WTC11 (cell line): ENCODE measurements at regions not wholly inside any gene's neighbourhood (a gene's known extent, or its start where the extent isn't known, plus 50 kb on each side); places are given as distances from the start of the nearest gene placed in this dataset.

Source experiments
- ATAC-seq: fragments of 200-7000 bp; cut with Tn5 transposase; 2 replicates; pipeline ENCODE4 v1.10.0; 2021; ENCODE audit warnings: mild to moderate bottlenecking, moderate library complexity
- CTCF ChIA-PET: fragments of 300-600 bp; sonication (Branson Sonifier 250); formaldehyde crosslinking; loops from one replicate; lab custom pipeline; 2021; ENCODE audit warnings: antibody characterized with exemption; lab: Charles Lee
- POLR2A ChIA-PET: fragments of 350-600 bp; sonication (Branson Sonifier 250); formaldehyde crosslinking; loops from one replicate; lab custom pipeline; 2021; ENCODE audit warnings: antibody characterized with exemption; lab: Charles Lee
- DNase-seq: peaks from one replicate; pipeline ENCODE4 v3.0.0; 2021; ENCODE audit warnings: low spot score
- H3K27ac Mint-ChIP-seq: 2 replicates; pipeline ENCODE4 v1.8.0; 2021; ENCODE audit warnings: mixed read lengths
- H3K27me3 Mint-ChIP-seq: 2 replicates; pipeline ENCODE4 v1.8.0; 2021; ENCODE audit warnings: low read depth, mild to moderate bottlenecking, moderate library complexity, mixed read lengths
- H3K36me3 Mint-ChIP-seq: 2 replicates; pipeline ENCODE4 v1.8.0; 2021; ENCODE audit warnings: mixed read lengths
- H3K4me1 Mint-ChIP-seq: 2 replicates; pipeline ENCODE4 v1.8.0; 2022; ENCODE audit warnings: mixed read lengths
- H3K4me3 Mint-ChIP-seq: 2 replicates; pipeline ENCODE4 v1.8.0; 2021; ENCODE audit warnings: mild to moderate bottlenecking, moderate library complexity, mixed read lengths
- H3K9me3 Mint-ChIP-seq: 2 replicates; pipeline ENCODE4 v1.8.0; 2021; ENCODE audit warnings: mixed read lengths
- AFF4 ChIP-seq: sonication (generic); formaldehyde crosslinking; IDR thresholded peaks from 2 replicates; pipeline ENCODE4 v1.8.1; 2023; ENCODE audit warnings: mild to moderate bottlenecking, missing genetic modification reagents, borderline replicate concordance
- ESRRA ChIP-seq: sonication (generic); formaldehyde crosslinking; IDR thresholded peaks from 2 replicates; pipeline ENCODE4 v1.8.1; 2022; ENCODE audit warnings: mild to moderate bottlenecking, missing genetic modification reagents, borderline replicate concordance
- FOXP4 ChIP-seq: sonication (generic); formaldehyde crosslinking; IDR thresholded peaks from 2 replicates; pipeline ENCODE4 v1.8.0; 2022; ENCODE audit warnings: mild to moderate bottlenecking, missing genetic modification reagents
- GABPB1 ChIP-seq: sonication (generic); formaldehyde crosslinking; IDR thresholded peaks from 2 replicates; pipeline ENCODE4 v1.8.1; 2023; ENCODE audit warnings: mild to moderate bottlenecking, missing genetic modification reagents
- HMGXB4 ChIP-seq: sonication (generic); formaldehyde crosslinking; IDR thresholded peaks from 2 replicates; pipeline ENCODE4 v1.8.1; 2023; ENCODE audit warnings: mild to moderate bottlenecking, moderate library complexity, missing genetic modification reagents
- IRF2 ChIP-seq: sonication (generic); formaldehyde crosslinking; IDR thresholded peaks from 2 replicates; pipeline ENCODE4 v1.8.0; 2022; ENCODE audit warnings: low read depth, missing genetic modification reagents, borderline replicate concordance
- JAZF1 ChIP-seq: fragments of 250-450 bp; sonication (Bioruptor Pico); IDR thresholded peaks from 2 replicates; pipeline ENCODE4 v1.9.0; 2021; ENCODE audit warnings: moderate library complexity, mild to moderate bottlenecking, inconsistent platforms
- JUN ChIP-seq: sonication (generic); formaldehyde crosslinking; IDR thresholded peaks from 2 replicates; pipeline ENCODE4 v1.8.0; 2023; ENCODE audit warnings: mild to moderate bottlenecking, missing genetic modification reagents
- SMAD4 ChIP-seq: sonication (generic); formaldehyde crosslinking; IDR thresholded peaks from 2 replicates; pipeline ENCODE4 v1.8.0; 2022; ENCODE audit warnings: mild to moderate bottlenecking, missing genetic modification reagents
- TP53 ChIP-seq: sonication (generic); formaldehyde crosslinking; IDR thresholded peaks from 2 replicates; pipeline ENCODE4 v1.8.1; 2023; ENCODE audit warnings: mild to moderate bottlenecking, missing genetic modification reagents
- ZNF232 ChIP-seq: sonication (generic); formaldehyde crosslinking; IDR thresholded peaks from 2 replicates; pipeline ENCODE4 v1.8.0; 2022; ENCODE audit warnings: mild to moderate bottlenecking, missing genetic modification reagents
- ZNF396 ChIP-seq: fragments of 250-450 bp; sonication (Bioruptor Pico); IDR thresholded peaks from 2 replicates; pipeline ENCODE4 v1.8.0; 2021; ENCODE audit warnings: mild to moderate bottlenecking, moderate library complexity, borderline replicate concordance
- ZNF532 ChIP-seq: fragments of 250-450 bp; sonication (Bioruptor Pico); IDR thresholded peaks from 2 replicates; pipeline ENCODE4 v1.9.0; 2021; ENCODE audit warnings: mild to moderate bottlenecking, borderline replicate concordance

- TF ChIP-seq ZNF232 (CRISPR knock-in tag) (no peak), SMAD4 (no peak), ESRRA (CRISPR knock-in tag) (no peak)
Measured at GRCh38 chr1:30039354-30040080, 683.9 kb downstream of the MATN1 start (continued).

- ChIA-PET CTCF (no interaction called here), POLR2A (no interaction called here)
- peaks cover 3% of the 10 kb centered on the region for H3K27me3 Mint-ChIP-seq
Measured at GRCh38 chr1:30038134-30039025, 685.0 kb downstream of the MATN1 start.

More at GRCh38 chr1:30038134-30039025, 685.0 kb downstream of the MATN1 start:
- TF ChIP-seq JUN (CRISPR knock-in tag) (no peak), JAZF1 (CRISPR knock-in tag) (no peak), AFF4 (CRISPR knock-in tag) (no peak), ZNF532 (CRISPR knock-in tag) (no peak), HMGXB4 (CRISPR knock-in tag) (no peak), FOXP4 (CRISPR knock-in tag) (no peak), TP53 (CRISPR knock-in tag) (no peak), IRF2 (CRISPR knock-in tag) (no peak), GABPB1 (CRISPR knock-in tag) (no peak), ZNF396 (CRISPR knock-in tag) (no peak)
- Mint-ChIP-seq H3K4me1 (peaks cover 8% of the 10 kb centered on the region; the same call in 1 of the 2 replicates), H3K36me3 (0 out of 2 replicates have a peak, but pooled peaks cover 4% of the 10 kb centered on the region), H3K27ac (no peak overlapping the region), H3K9me3 (peaks cover 8% of the 10 kb centered on the region), H3K4me3 (no peak overlapping the region)
- ATAC-seq (no peak), DNase-seq (no peak)
